H9 (cell line): ENCODE measurements at regions not wholly inside any gene's neighbourhood (a gene's known extent, or its start where the extent isn't known, plus 50 kb on each side); places are given as distances from the start of the nearest gene placed in this dataset.

Experiments
- DNase-seq: peaks from one replicate; pipeline ENCODE4 v3.0.0-alpha.2; 2017
- H2AFZ ChIP-seq: one replicate; pipeline ENCODE4 v1.6.1; 2013; ENCODE audit warnings: mild to moderate bottlenecking, low read length, control low read depth, moderate library complexity
- H2AK5ac ChIP-seq: 2 replicates; pipeline ENCODE4 v1.6.1; 2013; ENCODE audit warnings: low read length, control low read depth, mixed read lengths; ENCODE audit not compliant: insufficient read length
- H2BK120ac ChIP-seq: one replicate; pipeline ENCODE4 v1.6.1; 2013; ENCODE audit warnings: low read depth, mild to moderate bottlenecking, low read length, control low read depth, inconsistent platforms; ENCODE audit not compliant: poor library complexity, severe bottlenecking
- H2BK12ac ChIP-seq: 2 replicates; pipeline ENCODE4 v1.6.1; 2013; ENCODE audit warnings: low read length, control low read depth, mixed read lengths, low read depth; ENCODE audit not compliant: insufficient read length
- H2BK15ac ChIP-seq: 2 replicates; pipeline ENCODE4 v1.6.1; 2013; ENCODE audit warnings: low read depth, low read length, control low read depth
- H2BK20ac ChIP-seq: one replicate; pipeline ENCODE4 v1.6.1; 2013; ENCODE audit warnings: low read depth, mild to moderate bottlenecking, low read length, control low read depth, inconsistent platforms; ENCODE audit not compliant: poor library complexity, severe bottlenecking
- H2BK5ac ChIP-seq: 2 replicates; pipeline ENCODE4 v1.6.1; 2013; ENCODE audit warnings: low read length, control low read depth, mixed read lengths; ENCODE audit not compliant: insufficient read length
- H3K14ac ChIP-seq: 2 replicates; pipeline ENCODE4 v1.6.1; 2013; ENCODE audit warnings: low read length, control low read depth; ENCODE audit not compliant: insufficient read depth
- H3K18ac ChIP-seq: 2 replicates; pipeline ENCODE4 v1.6.1; 2013; ENCODE audit warnings: low read depth, mild to moderate bottlenecking, mixed read lengths, low read length, control low read depth; ENCODE audit not compliant: insufficient read length
- H3K23ac ChIP-seq: 2 replicates; pipeline ENCODE4 v1.6.1; 2013; ENCODE audit warnings: low read length, control low read depth, mixed read lengths, low read depth; ENCODE audit not compliant: insufficient read length
- H3K23me2 ChIP-seq: 2 replicates; pipeline ENCODE4 v1.6.1; 2013; ENCODE audit warnings: low read depth, mild to moderate bottlenecking, mixed read lengths, low read length, control low read depth; ENCODE audit not compliant: insufficient read length, poor library complexity, severe bottlenecking
- H3K27ac ChIP-seq: 2 replicates; pipeline ENCODE4 v1.5.1; 2013; ENCODE audit warnings: low read length, control low read depth, mixed read lengths, low read depth; ENCODE audit not compliant: insufficient read length
- H3K27me3 ChIP-seq: 2 replicates; pipeline ENCODE4 v1.6.1; 2013; ENCODE audit warnings: low read length, control low read depth, inconsistent platforms; ENCODE audit not compliant: insufficient read depth
- H3K4ac ChIP-seq: 2 replicates; pipeline ENCODE4 v1.6.1; 2013; ENCODE audit warnings: low read depth, mild to moderate bottlenecking, control low read depth, inconsistent platforms, low read length, moderate library complexity
- H3K4me1 ChIP-seq: 2 replicates; pipeline ENCODE4 v1.6.1; 2013; ENCODE audit warnings: low read length, control low read depth, inconsistent platforms; ENCODE audit not compliant: insufficient read depth
- H3K4me2 ChIP-seq: 2 replicates; pipeline ENCODE4 v1.6.1; 2013; ENCODE audit warnings: low read length, control low read depth, mixed read lengths; ENCODE audit not compliant: insufficient read length, insufficient read depth
- H3K56ac ChIP-seq: 2 replicates; pipeline ENCODE4 v1.6.1; 2013; ENCODE audit warnings: low read depth, mild to moderate bottlenecking, mixed read lengths, low read length, control low read depth; ENCODE audit not compliant: insufficient read length
- H3K79me1 ChIP-seq: 2 replicates; pipeline ENCODE4 v1.6.1; 2013; ENCODE audit warnings: low read depth, mild to moderate bottlenecking, moderate library complexity, low read length, control low read depth, inconsistent platforms; ENCODE audit not compliant: insufficient read depth, poor library complexity, severe bottlenecking
- H3K79me2 ChIP-seq: 2 replicates; pipeline ENCODE4 v1.6.1; 2013; ENCODE audit warnings: low read length, control low read depth, inconsistent platforms; ENCODE audit not compliant: insufficient read depth
- H3K9ac ChIP-seq: 2 replicates; pipeline ENCODE4 v1.6.1; 2013; ENCODE audit warnings: low read length, control low read depth, mixed read lengths; ENCODE audit not compliant: insufficient read length; ENCODE audit errors: extremely low read depth
- H3K9me3 ChIP-seq: one replicate; pipeline ENCODE4 v1.6.1; 2013; ENCODE audit warnings: low read depth, low read length, inconsistent platforms; ENCODE audit not compliant: control insufficient read depth
- H3T11ph ChIP-seq: one replicate; pipeline ENCODE4 v1.6.1; 2013; ENCODE audit warnings: mild to moderate bottlenecking, low read length, control low read depth, inconsistent platforms
- H4K20me1 ChIP-seq: one replicate; pipeline ENCODE4 v1.6.1; 2013; ENCODE audit not compliant: control insufficient read depth, insufficient read length, insufficient read depth
- H4K5ac ChIP-seq: 2 replicates; pipeline ENCODE4 v1.6.1; 2013; ENCODE audit warnings: low read depth, mild to moderate bottlenecking, mixed read lengths, low read length, control low read depth; ENCODE audit not compliant: insufficient read length
- H4K8ac ChIP-seq: replicated peaks from 2 replicates; pipeline ENCODE4 v1.6.1; 2013; ENCODE audit warnings: low read length, control low read depth, mixed read lengths, low read depth; ENCODE audit not compliant: insufficient read length
- H4K91ac ChIP-seq: 2 replicates; pipeline ENCODE4 v1.6.1; 2013; ENCODE audit warnings: low read depth, mild to moderate bottlenecking, moderate library complexity, mixed read lengths, low read length, control low read depth; ENCODE audit not compliant: insufficient read length
- H3K27ac Mint-ChIP-seq, 3 experiments: 2 replicates in 2 of 3; 3 replicates in 1 of 3; pipeline ENCODE4 v1.8.0; 2020 to 2021; ENCODE audit warnings: mixed read lengths in 3 of 3, mild to moderate bottlenecking in 1 of 3, moderate library complexity in 1 of 3
- H3K27me3 Mint-ChIP-seq: 2 replicates; pipeline ENCODE4 v1.8.0; 2021; ENCODE audit warnings: low read depth, mild to moderate bottlenecking, moderate library complexity, mixed read lengths
- H3K36me3 Mint-ChIP-seq, 3 experiments: 2 replicates in 2 of 3; 3 replicates in 1 of 3; pipeline ENCODE4 v1.8.0; 2020 to 2021; ENCODE audit warnings: low read depth in 3 of 3, mixed read lengths in 3 of 3; ENCODE audit not compliant: insufficient read depth in 1 of 3
- H3K4me1 Mint-ChIP-seq, 2 experiments: 2 replicates each; pipeline ENCODE4 v1.8.0; 2020; ENCODE audit warnings: mixed read lengths in 2 of 2
- H3K4me3 Mint-ChIP-seq, 2 experiments: 2 replicates in 1 of 2; 3 replicates in 1 of 2; pipeline ENCODE4 v1.8.0; 2020 to 2021; ENCODE audit warnings: mild to moderate bottlenecking in 2 of 2, mixed read lengths in 2 of 2, moderate library complexity in 1 of 2
- H3K9me3 Mint-ChIP-seq, 2 experiments: 2 replicates in 1 of 2; 3 replicates in 1 of 2; pipeline ENCODE4 v1.8.0; 2020; ENCODE audit warnings: mild to moderate bottlenecking in 2 of 2, mixed read lengths in 2 of 2, moderate library complexity in 1 of 2
- CTCF ChIP-seq: fragments of 200-600 bp; sonication (generic); conservative IDR thresholded peaks from 3 replicates; pipeline ENCODE4 v1.8.0; 2021; ENCODE audit warnings: antibody characterized with exemption, mild to moderate bottlenecking
- WGBS: extraction: QIAGEN DNeasy Blood & Tissue Kit; methylation state at CpG from one replicate; pipeline ENCODE4 v1.1.7; 2013; ENCODE audit warnings: missing lambda C conversion rate, low lambda C conversion rate, mixed read lengths; ENCODE audit not compliant: insufficient read length; ENCODE audit errors: extremely low coverage; 5-methylcytosine and 5-hydroxymethylcytosine counted together

- DNase-seq: no peak
- Mint-ChIP-seq H3K27ac (no peak overlapping the region), H3K36me3 (peaks cover 16 to 33% (median 18%) of the 10 kb centered on the region in 3 experiments), H3K4me3 (no peak overlapping the region), H3K4me1 (no peaks in the 10 kb centered on the region), H3K9me3 (peaks cover 28 to 30% of the 10 kb centered on the region in 2 experiments), H3K27me3 (peaks cover under 1% of the 10 kb centered on the region)
- WGBS: no CpG with 5 or more reads among the region's 1 CpG
- Histone ChIP-seq H3K4me2 (no peak overlapping the region), H2BK5ac (no peak overlapping the region), H2BK20ac (no peak overlapping the region), H2AK5ac (no peak overlapping the region), H3K4ac (no peak overlapping the region), H3K9ac (no peak overlapping the region), H3K56ac (no peak overlapping the region), H3K23ac (no peak overlapping the region), H4K20me1 (no peaks in the 10 kb centered on the region), H3K14ac (no peak overlapping the region), H2AFZ (no peak overlapping the region), H3K23me2 (no peaks in the 10 kb centered on the region), H3K27ac (no peak overlapping the region), H2BK120ac (no peak overlapping the region), H2BK15ac (no peak overlapping the region), H2BK12ac (no peak overlapping the region), H3K79me1 (no peaks in the 10 kb centered on the region), H3K79me2 (no peaks in the 10 kb centered on the region), H4K5ac (no peak overlapping the region), H3K18ac (no peak overlapping the region), H4K8ac (no peak overlapping the region), H4K91ac (no peak overlapping the region), H3T11ph (no peak overlapping the region), H3K4me1 (no peaks in the 10 kb centered on the region), H3K27me3 (no peaks in the 10 kb centered on the region), H3K9me3 (peaks cover 8% of the 10 kb centered on the region)
- TF ChIP-seq CTCF: no peak
These were observed 63.7 kb upstream of the PAM start for GRCh38 chr5:102691434-102691833.
